Stimulated activated CD4-positive, alpha-beta T cell treated with anti-CD3 and anti-CD28 coated beads, Interleukin-1b, Interleukin-23, amount 100 ng/mL, for 48 hours (primary cell): ENCODE measurements at regions not wholly inside any gene's neighbourhood (a gene's known extent, or its start where the extent isn't known, plus 50 kb on each side); places are given as distances from the start of the nearest gene placed in this dataset.
"Not testable (repeated sequence)": the region's sequence is repeated elsewhere in the genome, so short reads cannot be mapped to it uniquely, and the experiment has no call there.

Source experiments
- DNase-seq: peaks from one replicate; pipeline ENCODE4 v3.0.0-alpha.2; 2020

DNA sequence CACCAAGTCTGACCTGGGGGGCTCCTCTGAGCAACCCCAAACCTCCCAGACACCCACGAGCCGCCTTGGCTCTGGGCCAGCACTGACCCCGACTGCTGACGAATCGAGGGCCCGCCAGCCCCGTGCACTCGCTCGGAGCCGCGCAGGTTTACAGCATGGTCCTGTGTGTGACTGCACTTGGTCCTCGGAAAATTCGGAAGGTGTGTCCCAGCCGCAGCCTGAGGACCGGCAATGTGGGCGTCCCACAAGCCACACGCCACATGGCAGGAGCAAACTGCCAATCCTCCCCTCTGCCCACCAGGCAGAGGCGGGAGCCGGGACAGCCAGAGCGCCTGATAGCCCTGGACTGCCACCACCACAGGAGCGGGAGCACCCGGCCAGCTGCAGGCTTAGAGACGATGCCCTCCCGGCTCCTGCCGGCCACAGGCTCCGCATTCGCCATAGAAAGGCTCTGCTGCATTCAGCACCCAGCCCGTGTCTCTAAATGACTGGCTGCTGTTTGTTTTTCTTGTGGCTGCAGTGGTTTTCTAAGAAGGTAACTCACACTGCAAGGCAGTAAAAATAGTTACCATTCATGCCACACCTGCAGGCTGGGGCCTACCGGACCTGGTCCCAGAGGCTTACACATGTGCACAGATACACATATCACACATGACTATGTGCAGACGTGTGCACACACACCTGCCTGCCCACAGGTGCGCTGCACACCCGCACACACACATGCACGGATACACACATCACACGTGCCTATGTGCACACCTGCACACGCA, 5415.3 kb upstream of the TPTE start:
- DNase-seq, result peak; percentile 63

DNA sequence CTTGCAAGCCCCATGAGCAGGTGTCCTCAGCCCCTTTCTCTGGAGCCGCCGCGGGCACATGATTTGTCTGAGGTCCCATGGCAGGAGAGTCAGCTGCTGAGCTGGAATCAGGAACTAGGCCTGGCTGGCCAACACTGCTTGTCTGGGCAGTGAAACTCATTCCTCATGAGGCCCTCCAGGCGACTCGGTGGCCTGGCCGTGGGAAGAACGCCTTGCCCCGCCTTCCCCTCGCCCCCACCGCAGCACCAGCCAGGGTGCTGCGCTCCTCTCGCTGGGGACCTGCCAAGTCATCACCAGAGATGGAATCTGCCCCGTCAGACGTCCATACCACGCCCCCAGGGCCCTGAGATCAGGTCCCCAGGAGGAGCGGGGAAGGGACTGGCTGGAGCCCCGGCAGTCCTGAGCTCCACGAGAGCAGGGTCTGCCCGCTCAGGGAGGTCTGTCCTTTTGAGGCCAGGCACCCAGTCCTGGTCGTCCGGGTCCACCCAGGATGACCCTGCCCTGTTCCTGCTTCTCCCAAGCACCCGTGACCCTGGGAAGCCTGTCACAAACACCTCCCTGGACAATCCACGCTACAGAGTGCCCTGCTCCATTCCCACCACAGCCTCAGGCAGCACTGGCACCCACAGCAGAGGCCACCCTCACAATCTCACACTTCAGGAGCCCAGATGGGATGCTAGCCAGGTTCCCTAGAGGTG, 5414.5 kb upstream of the TPTE start:
- DNase-seq, result not testable (repeated sequence)

DNA sequence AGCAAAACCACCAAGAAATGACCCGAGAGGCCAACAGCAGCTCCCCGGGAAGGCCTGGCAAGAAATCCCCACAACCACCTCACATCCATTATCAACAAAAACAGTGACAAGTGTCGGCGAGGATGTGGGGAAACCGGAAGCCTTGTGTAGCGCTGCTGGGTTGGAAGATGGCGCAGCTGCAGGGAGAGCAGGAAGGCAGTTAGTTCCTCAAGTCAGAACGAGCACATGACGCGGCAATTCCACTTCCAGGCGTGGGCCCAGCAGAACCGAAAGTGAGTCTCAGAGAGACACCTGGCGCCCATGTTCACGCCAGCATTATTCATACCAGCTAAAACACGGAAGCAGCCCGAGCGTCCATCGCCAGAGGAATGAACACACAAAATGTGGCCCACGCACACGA, 5413.7 kb upstream of the TPTE start:
- DNase-seq, result not testable (repeated sequence)

DNA sequence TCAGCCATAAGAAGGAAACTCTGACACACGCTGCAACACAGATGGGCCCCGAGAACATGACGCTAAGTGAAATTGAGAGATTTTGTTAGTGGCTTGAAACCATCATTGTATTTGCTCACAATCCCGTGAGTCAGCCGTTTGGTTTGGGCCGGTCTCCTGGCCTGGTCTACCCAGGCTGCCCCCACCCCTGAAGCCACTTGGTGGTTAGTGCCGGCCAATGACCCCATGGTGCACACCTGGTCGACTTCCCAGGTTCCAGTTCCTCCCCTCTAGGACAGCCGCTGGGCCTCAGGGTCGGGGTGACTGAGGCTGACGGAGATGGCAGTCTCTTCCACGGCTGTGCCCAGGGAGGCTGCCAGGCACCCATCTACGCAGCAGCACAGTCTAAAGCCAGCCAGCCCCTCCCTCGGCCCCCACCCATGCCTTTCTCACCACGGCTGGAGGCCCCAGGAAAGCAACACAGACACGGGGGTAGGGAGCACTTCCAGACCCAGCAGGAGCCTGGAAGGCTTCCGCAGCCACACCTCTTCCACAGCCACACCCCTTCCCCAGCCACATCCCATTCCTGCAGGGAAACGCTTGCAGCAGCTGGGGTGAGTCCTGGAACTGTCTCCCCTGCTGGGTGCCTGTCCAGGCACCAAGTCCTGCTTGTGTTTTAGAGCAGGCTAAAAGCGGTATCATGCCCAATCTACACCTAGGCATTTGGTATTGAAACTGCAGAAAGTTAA, 5413.2 kb upstream of the TPTE start:
- not testable (repeated sequence) for DNase-seq

DNA sequence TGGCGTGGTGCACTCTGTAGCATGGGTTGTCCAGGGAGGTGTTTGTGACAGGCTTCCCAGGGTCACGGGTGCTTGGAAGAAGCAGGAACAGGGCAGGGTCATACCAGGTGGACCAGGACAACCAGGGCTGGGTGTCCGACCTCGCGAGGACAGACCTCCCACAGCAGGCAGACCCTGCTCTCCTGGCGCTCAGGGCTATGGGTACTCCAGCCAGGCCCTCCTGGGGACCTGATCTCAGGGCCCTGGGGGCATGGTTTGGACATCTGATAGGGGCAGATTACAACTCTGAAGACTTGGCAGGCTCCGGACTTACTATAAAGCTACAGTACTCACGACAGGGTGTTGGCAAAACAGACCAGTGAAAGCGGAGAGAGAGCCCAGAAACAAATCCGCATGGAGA, 5410.2 kb upstream of the TPTE start:
- DNase-seq, result not testable (repeated sequence)

DNA sequence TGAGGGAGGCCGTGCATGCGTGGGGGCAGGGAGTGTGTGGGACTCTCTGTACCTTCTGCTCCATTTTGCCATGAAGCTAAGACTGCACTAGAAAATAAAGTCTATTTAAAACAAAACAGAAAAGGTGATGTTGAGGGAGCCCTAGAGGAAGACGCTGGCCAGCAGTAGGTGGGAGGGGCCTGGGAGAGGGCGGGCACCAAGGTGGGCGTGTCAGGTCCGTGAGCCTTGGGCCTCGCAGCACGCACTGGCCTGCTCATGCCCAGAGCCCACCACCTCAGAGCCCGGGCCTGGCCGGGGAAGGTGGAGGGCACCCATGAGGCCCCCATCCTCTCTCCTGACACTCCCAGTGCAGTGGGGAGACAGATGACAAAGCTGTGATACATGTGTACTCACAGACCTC, 5408.3 kb upstream of the TPTE start:
- not testable (repeated sequence) for DNase-seq

DNA sequence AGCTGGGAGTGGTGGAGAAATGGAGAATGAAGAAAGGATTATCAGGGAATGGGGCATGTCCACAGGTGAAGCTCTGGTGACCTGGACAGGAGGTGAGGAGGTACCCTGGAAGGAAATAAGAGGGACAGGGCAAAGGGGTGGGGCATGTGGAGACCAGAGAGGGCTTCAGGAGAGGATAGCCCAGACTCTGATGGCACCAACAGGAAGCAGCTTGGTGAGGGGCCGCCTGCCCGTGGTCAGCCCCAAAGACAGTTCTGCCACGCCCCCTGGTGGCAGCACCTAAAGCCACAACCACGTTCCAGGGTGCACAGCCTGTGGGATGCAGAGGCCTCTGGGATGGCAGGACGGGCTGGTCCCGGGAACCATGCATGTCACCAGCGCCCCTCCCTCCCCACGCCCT, 5406.9 kb upstream of the TPTE start:
- not testable (repeated sequence) for DNase-seq

DNA sequence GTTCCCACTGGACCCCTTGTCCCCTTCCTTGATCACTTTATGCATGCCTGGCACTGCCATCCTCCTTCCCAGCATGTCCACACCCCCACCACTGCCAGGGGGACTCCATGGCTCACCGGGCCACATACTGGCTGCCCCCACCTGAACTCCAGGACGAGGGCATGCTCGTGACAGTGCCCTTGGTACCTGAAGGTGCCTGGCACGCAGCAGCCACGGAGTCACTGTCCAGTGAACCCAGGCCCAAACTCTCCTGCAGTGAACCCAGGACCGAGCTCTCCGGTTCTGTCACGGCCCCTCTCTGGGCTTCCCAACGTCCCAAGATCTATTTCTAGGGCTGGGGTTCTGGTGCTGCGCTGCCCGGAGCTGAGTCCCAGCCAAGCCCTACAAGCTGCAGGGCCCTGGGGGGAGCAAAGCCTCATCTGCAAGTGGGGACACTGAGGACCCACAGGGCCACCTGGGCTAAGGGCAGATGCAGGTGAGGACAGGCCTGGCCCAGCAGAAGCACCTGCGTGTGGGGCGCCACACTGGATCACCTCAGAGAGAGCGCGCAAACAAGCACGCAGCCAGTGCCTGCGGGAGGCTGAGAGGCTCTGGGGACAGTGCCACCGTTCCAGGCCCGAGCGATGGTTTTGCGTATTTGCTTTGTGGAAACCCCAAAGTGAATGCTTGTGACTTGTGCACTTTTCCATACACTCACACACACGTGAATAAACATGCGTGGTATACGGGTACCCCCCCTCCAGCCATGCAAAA, 5406.3 kb upstream of the TPTE start:
- not testable (repeated sequence) for DNase-seq

DNA sequence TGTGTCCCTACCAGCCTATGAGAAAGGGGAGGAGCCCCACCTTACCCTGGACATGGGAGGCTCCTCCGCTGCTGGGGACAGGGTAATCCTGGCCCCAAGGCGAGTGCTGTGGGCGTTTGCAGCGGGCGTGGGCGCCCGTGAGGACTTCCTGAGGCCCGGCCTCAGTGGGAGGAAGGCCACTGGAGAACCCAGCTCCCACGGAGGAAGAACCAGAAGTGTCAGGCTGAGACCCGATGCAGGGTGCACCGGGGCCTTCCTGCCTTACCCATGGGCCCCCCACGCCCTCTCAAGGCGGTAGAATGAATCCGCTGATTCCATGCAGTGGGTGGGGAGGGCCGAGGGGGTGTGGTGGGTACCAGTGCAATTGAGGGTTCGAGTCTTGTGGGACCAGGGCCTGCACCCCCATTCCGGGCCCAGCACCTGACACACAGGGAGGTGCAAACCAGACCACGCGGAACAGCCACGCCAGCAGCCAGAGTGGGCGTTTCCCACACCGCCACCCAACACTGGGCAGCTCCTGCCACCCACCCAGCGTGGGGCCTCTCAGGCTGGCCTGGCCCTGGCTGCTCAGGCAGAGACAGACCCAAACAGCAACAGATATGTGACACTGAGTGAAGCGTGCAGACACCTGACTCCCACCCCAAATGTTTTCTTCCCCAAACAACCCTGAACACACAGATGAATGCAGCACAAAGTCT, 5405.6 kb upstream of the TPTE start:
- DNase-seq, result not testable (repeated sequence)

DNA sequence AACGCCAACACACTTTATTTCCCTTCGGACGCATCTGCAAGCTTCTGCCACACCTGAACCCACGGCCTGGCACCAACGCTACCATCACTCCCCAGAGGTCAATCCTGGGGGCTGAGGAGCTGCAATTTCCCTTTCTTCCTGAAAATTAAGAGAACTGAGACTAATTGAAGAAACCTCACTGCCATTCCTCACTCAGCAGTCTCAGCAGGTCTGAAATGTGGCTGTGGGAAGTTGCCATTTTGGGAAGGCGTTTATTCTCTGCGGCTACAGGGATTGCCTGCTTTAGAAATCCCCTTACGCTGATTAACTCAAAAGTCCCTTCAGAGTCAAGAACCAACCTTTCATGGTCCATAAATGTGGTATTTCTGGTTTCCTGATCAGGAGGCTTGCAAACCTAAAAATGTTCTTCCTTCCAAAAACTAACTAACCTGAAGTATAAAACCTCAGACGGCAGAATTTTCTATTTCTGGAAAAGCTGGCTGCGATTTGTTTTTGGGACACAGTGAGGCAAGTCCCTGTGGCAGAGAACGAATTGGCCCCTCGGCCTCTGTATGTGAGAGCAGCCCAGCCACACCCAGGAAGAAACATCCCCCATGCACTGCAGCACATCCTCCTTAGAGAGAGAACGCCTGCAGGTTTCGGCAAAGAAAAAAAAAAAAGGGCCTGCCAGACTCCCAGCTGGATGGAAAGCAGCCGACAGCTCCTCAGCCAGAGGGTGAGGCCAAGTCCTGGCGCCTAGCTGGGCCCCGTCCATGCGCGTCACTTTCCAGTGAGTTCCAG, 5404.8 kb upstream of the TPTE start:
- DNase-seq, result not testable (repeated sequence)

DNA sequence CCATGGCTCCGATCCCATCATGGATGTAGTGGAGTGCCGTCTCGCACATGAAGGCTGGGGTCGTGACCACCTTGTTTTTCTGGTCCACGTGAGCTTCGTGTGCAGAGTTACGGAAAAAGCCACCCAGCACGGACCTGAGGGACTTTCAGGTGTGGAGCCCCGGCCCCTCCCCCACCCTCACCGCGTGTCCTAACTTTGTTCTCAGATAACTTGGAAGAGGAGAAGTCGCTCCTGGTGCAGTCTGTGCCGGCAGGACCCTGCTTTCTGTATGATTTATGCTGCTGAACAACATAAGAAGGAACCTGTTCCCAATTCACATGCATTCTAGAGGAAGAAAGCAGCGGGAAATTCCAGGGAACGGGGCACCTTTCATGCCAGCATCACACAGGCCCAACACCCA, 5404.2 kb upstream of the TPTE start:
- not testable (repeated sequence) for DNase-seq

DNA sequence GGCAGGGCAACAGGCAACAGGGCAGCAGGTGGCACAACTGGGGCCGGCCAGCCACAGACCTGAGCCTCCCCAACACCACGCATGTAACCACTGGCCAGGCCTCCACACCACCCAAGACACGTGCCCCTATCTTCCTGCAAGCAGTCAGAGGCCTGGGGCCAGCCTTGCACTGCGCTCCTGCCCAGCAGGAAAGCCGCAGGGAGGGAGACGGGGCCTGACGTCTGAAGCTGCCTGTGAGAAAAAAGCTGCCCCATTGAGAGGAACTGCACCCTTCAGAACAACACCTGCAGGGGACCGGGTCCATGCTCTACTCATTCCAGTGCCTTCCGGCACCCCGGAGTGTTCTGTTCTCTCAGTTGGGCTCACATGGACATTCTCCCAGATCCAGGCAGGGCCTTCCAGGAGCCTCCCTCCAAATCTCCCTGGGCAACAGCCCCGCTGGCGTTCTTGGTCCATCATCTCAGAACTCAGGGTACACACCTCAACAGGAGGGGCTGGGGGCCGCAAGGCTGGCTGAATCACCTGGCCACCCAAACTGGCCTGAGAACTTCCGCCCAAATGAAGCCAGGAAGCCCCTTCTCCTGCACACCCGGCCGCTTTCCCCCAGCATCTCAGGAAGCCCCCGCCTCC, 5403.6 kb upstream of the TPTE start:
- DNase-seq, result not testable (repeated sequence)

DNA sequence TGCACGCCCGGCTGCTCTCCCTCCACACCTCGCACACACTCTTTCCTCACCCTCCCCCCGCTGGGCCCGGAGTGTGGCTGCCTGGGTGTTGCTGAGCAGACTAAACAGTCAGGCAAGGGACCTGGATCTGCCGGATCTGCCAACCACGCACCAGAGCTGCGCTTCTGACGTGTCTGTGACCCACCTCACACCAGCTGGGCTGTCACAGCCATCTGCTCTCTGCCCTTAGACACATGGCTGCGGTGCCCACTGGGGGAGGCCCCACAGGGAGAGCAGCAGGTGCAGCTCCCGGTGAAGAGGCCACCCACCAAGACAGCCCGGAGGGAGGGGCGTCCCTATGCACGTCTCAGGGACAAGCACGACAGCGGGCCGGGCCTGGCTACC, 5403.1 kb upstream of the TPTE start:
- peak; percentile 63 for DNase-seq

DNA sequence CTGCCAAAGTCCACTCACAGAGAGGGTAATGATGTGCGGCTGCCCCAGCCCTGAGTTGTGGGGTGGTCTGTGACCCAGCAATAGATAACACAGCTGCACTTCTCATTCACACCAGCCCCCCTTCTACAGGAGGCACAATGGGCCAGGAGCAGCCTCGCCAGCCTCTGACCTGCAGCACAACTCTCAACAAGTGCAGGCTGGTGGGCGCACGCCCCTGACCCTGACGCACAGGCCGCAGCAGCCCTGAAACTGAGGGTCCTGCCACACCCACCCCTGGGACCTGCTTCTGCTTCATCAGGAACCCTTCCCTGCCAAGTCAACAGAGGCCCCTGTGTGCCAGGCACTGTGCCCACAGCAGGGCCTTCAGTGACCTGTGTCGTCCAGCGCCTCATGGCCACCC, 5402.2 kb upstream of the TPTE start:
- not testable (repeated sequence) for DNase-seq

DNA sequence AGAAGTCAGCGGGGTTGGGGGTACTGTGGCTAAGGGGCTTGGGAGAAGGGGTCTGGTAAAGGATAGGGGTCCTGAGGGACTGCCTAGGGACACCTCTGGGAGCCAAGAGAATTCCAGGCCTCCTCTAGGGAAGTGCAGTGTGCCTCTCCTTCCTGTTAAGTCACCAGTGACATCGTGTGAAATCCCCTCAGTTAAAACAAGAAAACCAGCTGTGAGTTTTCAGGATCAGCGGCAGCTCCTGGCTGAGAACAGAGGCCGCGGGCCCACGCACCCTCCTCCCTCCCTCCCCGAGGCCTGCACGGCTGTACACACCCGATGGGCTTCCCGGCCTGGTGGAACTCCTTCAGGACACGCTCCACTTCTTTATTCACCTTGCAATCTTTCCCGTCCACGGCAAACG, 5400.0 kb upstream of the TPTE start:
- DNase-seq, result not testable (repeated sequence)

DNA sequence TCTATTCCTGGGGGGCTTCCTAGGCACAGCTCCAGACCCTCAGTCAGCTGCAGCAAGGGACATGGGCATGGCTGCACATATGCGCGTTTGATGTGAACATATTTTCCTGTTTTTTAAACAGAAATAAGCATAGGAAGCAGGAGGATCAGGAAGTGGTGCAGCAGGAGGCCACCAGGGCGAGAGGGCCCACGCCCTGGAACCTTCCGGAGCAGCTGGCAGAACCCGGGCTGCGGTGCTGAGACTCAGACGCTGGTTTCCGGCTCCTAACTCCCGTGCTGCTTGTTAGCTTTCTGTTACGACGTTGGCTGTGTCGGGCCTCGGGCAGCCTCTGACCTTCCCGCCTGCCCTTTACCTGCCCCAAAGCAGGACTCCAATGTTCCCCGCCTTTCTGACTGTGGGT, 5399.5 kb upstream of the TPTE start:
- not testable (repeated sequence) for DNase-seq

DNA sequence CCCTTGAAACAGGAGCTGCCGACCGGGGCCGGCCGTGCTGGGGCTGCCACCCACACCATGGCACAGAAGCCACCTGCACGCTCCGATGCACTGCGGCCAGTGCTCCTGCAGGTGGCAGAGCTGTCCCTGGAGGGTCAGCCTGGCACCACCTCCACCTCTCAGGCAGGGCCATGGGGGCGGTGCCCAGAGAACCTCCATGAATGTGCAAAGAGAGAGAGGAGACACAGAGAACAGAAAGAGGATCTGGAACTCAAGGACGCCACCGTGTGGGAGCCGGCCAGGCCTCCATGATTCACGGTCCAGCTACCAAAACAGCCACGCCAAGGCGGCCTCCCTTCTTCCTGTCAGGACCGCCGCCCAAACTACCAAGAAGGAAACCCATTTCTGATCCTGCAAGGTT, 5397.7 kb upstream of the TPTE start:
- DNase-seq, result peak; percentile 74

DNA sequence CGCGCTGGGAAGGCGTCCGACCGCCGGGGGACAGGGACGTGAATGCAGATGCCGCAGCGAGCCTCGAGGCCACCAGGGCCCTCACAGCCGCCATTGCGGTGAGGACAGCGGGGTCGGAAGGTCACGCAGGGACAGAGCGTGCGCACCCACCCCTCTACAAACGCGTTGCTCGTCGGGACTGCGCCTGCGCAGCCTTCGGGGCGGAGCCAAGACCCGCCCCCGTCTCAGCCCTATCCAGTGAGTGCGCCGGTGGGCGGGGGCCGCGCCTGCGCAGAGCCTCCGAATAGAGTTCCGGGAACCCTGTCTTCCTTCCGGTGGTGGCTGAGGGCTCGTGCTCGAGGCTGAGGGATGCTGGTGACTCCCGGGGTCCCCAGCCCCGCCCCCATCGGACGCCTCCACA, 5393.1 kb upstream of the TPTE start:
- peak; percentile 98 for DNase-seq

DNA sequence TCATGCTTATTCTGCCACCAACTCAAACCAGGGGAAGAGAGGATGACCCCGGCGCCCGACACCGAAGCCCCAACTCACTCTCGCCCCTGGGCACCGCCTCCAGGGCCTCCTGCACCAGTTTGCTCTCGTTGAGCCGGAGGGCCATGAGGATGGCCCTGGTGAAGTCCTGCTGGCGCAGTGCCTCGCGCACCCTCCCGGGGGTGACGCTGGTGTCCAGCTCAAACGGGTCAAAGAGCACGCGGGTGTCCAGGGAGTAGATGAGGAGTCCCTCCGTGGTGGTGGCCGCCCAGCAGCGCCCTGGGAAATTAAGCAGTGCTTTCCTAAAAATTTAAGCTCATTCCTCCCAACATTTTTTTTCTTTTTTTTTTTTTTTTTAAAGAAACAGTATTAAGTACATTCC, 5387.6 kb upstream of the TPTE start:
- not testable (repeated sequence) for DNase-seq

DNA sequence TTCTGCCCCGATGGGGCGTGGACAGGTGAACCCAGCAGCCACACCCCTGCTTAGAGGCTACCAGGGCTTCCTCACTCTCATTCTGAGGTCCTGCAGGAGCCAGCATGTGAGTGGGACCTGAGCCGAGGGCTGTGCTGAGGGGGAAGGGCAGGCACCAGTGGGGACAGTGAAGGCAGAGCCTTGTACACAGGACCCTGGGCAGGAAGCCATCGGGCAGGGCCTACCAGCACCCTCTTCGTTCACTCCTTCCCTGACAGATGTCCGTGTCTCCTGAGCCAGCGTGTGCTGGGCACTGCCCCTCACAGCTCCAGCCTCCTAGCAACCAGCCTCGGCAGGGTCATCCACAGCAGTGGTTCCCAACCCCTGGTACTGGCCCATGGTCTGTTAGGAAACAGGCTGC, 5385.0 kb upstream of the TPTE start:
- DNase-seq, result not testable (repeated sequence)

DNA sequence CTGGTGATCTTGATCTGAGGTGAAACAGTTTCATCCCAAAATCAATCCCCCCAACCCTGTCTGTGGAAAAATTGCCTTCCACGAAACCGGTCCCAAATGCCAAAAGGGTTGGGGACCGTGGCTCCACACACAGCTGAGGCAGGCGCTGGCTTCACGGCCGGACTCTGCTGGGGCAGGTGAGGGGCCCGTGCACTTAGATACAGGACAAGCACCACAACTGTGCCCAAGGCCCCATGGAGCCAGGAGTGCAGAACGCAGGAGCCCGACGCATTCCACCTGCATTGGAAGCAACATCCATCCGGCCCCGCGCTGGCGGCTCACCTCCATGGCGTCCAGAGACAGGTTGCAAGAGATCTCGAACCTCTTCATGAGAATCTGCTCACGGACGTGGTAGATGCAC, 5384.4 kb upstream of the TPTE start:
- not testable (repeated sequence) for DNase-seq
